GM12864 (cell line): ENCODE measurements at regions not wholly inside any gene's neighbourhood (a gene's known extent, or its start where the extent isn't known, plus 50 kb on each side); places are given as distances from the start of the nearest gene placed in this dataset.

ENCODE experiments used
- DNase-seq: peaks from one replicate; pipeline ENCODE4 v3.0.0-alpha.2; 2011; ENCODE audit warnings: low read depth
- H3K4me3 ChIP-seq: 2 replicates; pipeline ENCODE4 v1.5.1; 2011; ENCODE audit warnings: mild to moderate bottlenecking, low read depth, low read length, control low read depth
- TF ChIP-seq, protein P1 (sequence below): IDR thresholded peaks from 2 replicates; pipeline ENCODE4 v1.5.1; 2011; ENCODE audit warnings: low read depth, mild to moderate bottlenecking, moderate library complexity, low read length, control low read depth, inconsistent platforms; ENCODE audit errors: missing control alignments

DNA sequence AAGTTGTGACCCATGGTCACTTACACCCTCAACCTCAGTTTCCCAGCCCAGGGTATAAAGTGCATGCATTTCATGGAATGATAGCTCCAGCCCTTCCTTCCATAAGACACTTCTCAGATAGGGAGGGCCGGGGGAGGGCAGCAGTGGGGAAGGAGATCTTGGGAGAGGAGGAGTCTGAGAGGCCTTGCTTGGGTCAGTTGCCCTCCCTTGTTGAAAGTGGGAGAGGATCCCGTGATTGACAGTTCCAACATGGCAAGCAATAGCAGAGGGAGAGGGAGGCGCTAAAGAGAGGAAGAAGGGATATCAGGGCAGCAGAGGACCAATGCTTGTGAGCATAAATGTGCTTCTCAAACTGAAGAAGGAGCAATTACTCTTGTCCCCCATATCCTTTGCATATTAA lies 244.4 kb downstream of the CHRM3 start:
- H3K4me3 ChIP-seq: no peak overlapping the region
- TF ChIP-seq, protein P1, sequence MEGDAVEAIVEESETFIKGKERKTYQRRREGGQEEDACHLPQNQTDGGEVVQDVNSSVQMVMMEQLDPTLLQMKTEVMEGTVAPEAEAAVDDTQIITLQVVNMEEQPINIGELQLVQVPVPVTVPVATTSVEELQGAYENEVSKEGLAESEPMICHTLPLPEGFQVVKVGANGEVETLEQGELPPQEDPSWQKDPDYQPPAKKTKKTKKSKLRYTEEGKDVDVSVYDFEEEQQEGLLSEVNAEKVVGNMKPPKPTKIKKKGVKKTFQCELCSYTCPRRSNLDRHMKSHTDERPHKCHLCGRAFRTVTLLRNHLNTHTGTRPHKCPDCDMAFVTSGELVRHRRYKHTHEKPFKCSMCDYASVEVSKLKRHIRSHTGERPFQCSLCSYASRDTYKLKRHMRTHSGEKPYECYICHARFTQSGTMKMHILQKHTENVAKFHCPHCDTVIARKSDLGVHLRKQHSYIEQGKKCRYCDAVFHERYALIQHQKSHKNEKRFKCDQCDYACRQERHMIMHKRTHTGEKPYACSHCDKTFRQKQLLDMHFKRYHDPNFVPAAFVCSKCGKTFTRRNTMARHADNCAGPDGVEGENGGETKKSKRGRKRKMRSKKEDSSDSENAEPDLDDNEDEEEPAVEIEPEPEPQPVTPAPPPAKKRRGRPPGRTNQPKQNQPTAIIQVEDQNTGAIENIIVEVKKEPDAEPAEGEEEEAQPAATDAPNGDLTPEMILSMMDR: no peak
- DNase-seq: no peak

DNA sequence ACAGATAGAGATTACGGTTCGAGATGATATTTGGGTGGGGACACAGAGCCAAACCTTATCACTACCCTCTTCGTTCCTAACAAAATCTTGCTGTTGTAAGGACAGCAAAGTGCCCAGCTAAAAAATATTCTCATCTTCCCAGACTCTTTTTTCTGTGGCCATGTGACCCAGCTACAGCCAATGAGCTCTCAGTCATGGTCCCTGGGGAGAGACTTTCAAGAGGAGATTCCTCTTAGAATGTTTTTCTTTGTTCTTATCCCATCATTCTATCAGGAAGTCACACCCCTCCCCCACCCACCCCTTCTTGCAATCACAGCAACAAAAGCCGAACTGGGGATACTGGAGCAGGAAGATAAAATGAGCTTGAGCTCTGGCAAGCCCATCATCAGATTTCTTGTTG lies 247.1 kb downstream of the CHRM3 start:
- TF ChIP-seq, protein P1: no peak
- no peak for DNase-seq
- no peak overlapping the region for H3K4me3 ChIP-seq

DNA sequence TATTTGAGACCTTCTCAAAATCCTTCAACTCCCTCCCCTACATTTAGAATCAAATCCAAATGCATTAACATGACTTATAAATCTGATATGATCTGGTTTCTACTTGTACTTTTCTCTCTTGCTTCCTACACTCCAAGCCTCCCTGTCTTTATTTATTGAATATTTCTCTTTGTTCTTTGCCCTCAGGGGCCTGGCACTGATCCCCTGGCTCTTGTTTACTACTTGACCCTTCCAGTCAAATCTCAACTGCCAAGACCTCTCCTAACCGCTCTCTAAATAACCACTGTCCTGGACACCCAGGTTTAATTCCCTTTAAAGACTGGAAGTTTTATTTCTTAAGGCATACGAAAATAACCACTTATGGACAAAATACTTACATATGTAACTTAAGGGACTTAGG lies 248.9 kb downstream of the CHRM3 start:
- TF ChIP-seq, protein P1: no peak
- H3K4me3 ChIP-seq: no peak overlapping the region
- no peak for DNase-seq

DNA sequence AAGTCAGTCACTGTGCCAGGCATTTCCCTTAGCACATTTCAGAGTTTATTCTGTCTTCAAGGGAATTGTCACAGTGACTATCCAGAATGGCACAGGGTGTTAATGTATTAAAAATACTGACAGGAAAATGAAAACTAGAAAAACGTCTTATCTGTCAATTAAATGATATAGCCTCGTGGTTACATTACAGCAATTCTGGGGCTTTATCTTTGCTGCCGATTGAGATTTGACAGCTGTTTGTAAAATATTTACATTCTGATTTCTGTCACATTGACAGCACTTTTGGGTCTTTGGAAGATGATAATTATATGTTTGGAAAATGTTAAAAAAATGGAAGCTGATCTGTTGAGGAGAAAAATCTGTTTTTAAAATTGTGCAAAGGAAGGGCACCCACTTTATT lies 250.0 kb downstream of the CHRM3 start:
- TF ChIP-seq, protein P1: no peak
- no peak for DNase-seq
- H3K4me3 ChIP-seq: no peak overlapping the region

DNA sequence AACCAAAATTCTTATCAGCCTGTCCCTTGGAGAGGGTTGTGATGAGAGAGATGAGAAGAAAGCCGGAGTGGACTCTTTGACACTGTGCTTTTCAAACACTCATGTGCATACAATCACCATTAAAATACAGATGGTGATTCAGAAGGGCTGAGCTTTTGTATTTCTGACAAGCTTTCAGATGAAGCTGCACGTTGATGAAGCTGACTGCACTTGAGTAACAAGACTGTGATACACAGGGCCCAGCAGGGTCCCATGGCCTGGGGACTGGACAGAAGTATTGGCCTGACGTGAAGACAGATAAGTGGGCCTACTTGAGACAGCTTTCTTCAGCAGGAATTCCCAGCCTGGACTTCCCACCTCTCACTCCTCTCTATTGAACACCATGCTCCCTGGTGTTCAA lies 258.2 kb downstream of the CHRM3 start:
- DNase-seq: no peak
- no peak overlapping the region for H3K4me3 ChIP-seq
- TF ChIP-seq, protein P1: no peak

DNA sequence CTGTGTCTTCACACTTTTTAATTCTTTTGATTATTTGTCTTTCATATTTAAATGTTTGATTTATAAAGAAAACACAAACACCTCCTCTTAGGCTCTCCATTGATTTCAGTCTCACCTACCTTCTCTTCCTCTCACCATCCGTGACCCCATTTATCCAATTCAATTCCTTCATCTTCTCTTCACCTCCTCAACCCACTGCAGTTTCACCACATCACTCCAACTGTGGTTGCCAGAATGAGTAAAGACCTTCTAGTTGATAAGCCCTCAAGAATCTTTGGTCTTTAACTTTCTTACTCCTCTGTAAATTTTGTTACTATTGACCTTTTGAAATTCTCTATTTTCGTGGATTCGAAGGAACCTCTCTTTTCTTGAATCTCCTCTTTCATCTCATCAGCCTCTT lies 260.7 kb downstream of the CHRM3 start:
- no peak for DNase-seq
- TF ChIP-seq, protein P1: no peak
- H3K4me3 ChIP-seq: no peak overlapping the region

DNA sequence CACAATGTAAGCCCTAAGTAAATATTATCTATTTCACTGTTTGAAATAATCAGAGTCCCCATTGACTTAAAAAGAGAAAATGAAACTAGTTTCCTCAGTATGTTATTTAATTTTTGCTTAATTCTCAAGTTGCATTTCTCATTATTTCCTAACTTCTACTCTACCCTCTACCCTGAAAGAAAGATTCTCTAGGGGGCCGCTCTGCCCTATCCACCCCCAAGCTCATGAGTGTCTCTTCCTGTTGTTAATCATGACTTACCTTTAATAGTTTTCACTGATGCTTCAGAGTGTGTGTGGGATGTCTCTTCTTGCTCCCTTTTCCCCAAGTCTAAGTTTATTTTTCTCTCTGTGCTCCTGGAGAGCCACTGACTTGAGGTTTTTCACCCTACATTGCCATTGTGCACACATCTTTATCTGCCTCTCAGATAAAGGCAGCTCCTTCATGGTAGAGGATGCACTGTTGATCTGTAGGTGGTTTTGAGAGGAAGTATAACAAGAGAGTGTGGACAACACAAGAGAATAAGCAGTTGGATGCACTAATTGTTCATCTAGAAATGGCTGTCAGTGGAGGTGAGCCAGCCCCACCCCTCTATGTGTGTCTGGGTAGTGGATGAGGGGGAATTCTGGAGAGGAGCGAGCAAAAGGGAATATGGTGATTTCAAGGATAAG lies 261.7 kb downstream of the CHRM3 start:
- no peak for DNase-seq
- TF ChIP-seq, protein P1: no peak
- no peak overlapping the region for H3K4me3 ChIP-seq
